GM23248 (cell line): ENCODE measurements at regions not wholly inside any gene's neighbourhood (a gene's known extent, or its start where the extent isn't known, plus 50 kb on each side); places are given as distances from the start of the nearest gene placed in this dataset.

Experiments
- DNase-seq: peaks from one replicate; pipeline ENCODE4 v3.0.0-alpha.2; 2015
- H2AFZ ChIP-seq: fragments of 200-600 bp; sonication (generic); 2 replicates; pipeline ENCODE4 v1.6.1; 2016; ENCODE audit warnings: antibody characterized with exemption
- H3F3A ChIP-seq: fragments of 200-600 bp; sonication (generic); 2 replicates; pipeline ENCODE4 v1.6.1; 2016; ENCODE audit warnings: mild to moderate bottlenecking, antibody characterized with exemption, mixed run types; ENCODE audit not compliant: insufficient read depth
- H3K27ac ChIP-seq: fragments of 200-600 bp; sonication (generic); 2 replicates; pipeline ENCODE4 v1.5.1; 2016; ENCODE audit warnings: mild to moderate bottlenecking
- H3K27me3 ChIP-seq: fragments of 200-600 bp; sonication (generic); replicated peaks from 2 replicates; pipeline ENCODE4 v1.6.1; 2016; ENCODE audit warnings: mild to moderate bottlenecking; ENCODE audit not compliant: insufficient read depth
- H3K36me3 ChIP-seq: fragments of 200-600 bp; sonication (generic); 2 replicates; pipeline ENCODE4 v1.6.1; 2016; ENCODE audit warnings: low read depth, mild to moderate bottlenecking
- H3K4me1 ChIP-seq: fragments of 200-600 bp; sonication (generic); 2 replicates; pipeline ENCODE4 v1.6.1; 2016; ENCODE audit warnings: mild to moderate bottlenecking; ENCODE audit not compliant: insufficient read depth
- H3K4me2 ChIP-seq: fragments of 200-600 bp; sonication (generic); one replicate; pipeline ENCODE4 v1.6.1; 2016; ENCODE audit warnings: mild to moderate bottlenecking; ENCODE audit not compliant: unreplicated experiment
- H3K4me3 ChIP-seq: fragments of 200-600 bp; sonication (generic); 2 replicates; pipeline ENCODE4 v1.5.1; 2016; ENCODE audit warnings: mild to moderate bottlenecking
- H3K79me2 ChIP-seq: fragments of 200-600 bp; sonication (generic); 2 replicates; pipeline ENCODE4 v1.6.1; 2016; ENCODE audit warnings: mild to moderate bottlenecking; ENCODE audit not compliant: insufficient read depth
- H3K9ac ChIP-seq: fragments of 200-600 bp; sonication (generic); 2 replicates; pipeline ENCODE4 v1.6.1; 2016; ENCODE audit warnings: mild to moderate bottlenecking
- H3K9me2 ChIP-seq: fragments of 200-600 bp; sonication (generic); 2 replicates; pipeline ENCODE4 v1.6.1; 2016; ENCODE audit warnings: mixed run types, mild to moderate bottlenecking, moderate library complexity; ENCODE audit not compliant: insufficient read depth
- H3K9me3 ChIP-seq: fragments of 200-600 bp; sonication (generic); one replicate; pipeline ENCODE4 v1.6.1; 2017; ENCODE audit warnings: low read depth
- H4K20me1 ChIP-seq: fragments of 200-600 bp; sonication (generic); 2 replicates; pipeline ENCODE4 v1.6.0; 2016; ENCODE audit not compliant: insufficient read depth
- EZH2 ChIP-seq: fragments of 200-600 bp; sonication (generic); IDR thresholded peaks from 2 replicates; pipeline ENCODE4 v1.6.1; 2018; ENCODE audit warnings: antibody characterized with exemption, mild to moderate bottlenecking; ENCODE audit not compliant: insufficient read depth, poor library complexity, severe bottlenecking
- EZH2phosphoT487 ChIP-seq: fragments of 200-600 bp; sonication (generic); IDR thresholded peaks from 2 replicates; pipeline ENCODE4 v1.6.1; 2018; ENCODE audit warnings: antibody characterized with exemption, moderate library complexity, mild to moderate bottlenecking, low read depth; ENCODE audit not compliant: insufficient read depth
- WGBS, 2 experiments: methylation state at CpG; one replicate each; pipeline ENCODE4 v1.1.6; 2015 to 2017; ENCODE audit warnings: low lambda C conversion rate in 2 of 2, low coverage in 1 of 2; ENCODE audit errors: missing lambda C conversion rate in 2 of 2; 5-methylcytosine and 5-hydroxymethylcytosine counted together
- in situ Hi-C: fragments of 300-500 bp; cut with MboI; formaldehyde crosslinking; loops from 2 replicates; pipeline ENCODE4 v1.15.0; 2020

GRCh38 chr1:38242506-38242905 lies 195.9 kb upstream of the POU3F1 start:
- Histone ChIP-seq H3K27ac (no peak overlapping the region), H3K4me1 (no peaks in the 10 kb centered on the region), H3K4me3 (no peak overlapping the region), H4K20me1 (no peaks in the 10 kb centered on the region), H3K27me3 (peaks cover 21% of the 10 kb centered on the region; the same call in 1 of the 2 replicates), H3K79me2 (no peaks in the 10 kb centered on the region), H3K9me3 (no peaks in the 10 kb centered on the region), H2AFZ (no peak overlapping the region), H3K9ac (no peak overlapping the region), H3K36me3 (no peaks in the 10 kb centered on the region), H3K9me2 (no peaks in the 10 kb centered on the region), H3F3A (no peaks in the 10 kb centered on the region), H3K4me2 (no peak overlapping the region)
- 54 to 66% methylated on average over 5 of the region's 5 CpGs for WGBS, 2 experiments
- in situ Hi-C loops = no loop called here
- DNase-seq = no peak
- no peak for TF ChIP-seq EZH2
- TF ChIP-seq EZH2phosphoT487 = no peak

- Histone ChIP-seq H3K4me1 (no peaks in the 10 kb centered on the region), H3K27me3 (peaks cover 22% of the 10 kb centered on the region; the same call in 1 of the 2 replicates), H3K4me2 (no peak overlapping the region), H3F3A (no peaks in the 10 kb centered on the region), H3K9me2 (no peaks in the 10 kb centered on the region), H3K4me3 (no peak overlapping the region), H3K79me2 (no peaks in the 10 kb centered on the region), H3K36me3 (no peaks in the 10 kb centered on the region), H2AFZ (no peak overlapping the region), H3K9ac (no peak overlapping the region), H3K27ac (no peak overlapping the region), H4K20me1 (no peaks in the 10 kb centered on the region), H3K9me3 (no peaks in the 10 kb centered on the region)
- 31 to 32% methylated on average over 6 of the region's 6 CpGs for WGBS, 2 experiments
- DNase-seq = no peak
- no peak for TF ChIP-seq EZH2phosphoT487
- TF ChIP-seq EZH2 = no peak
- in situ Hi-C loops = no loop called here
Observed at GRCh38 chr1:38241594-38242334, 195.2 kb upstream of the POU3F1 start.

- TF ChIP-seq EZH2phosphoT487 (no peak), EZH2 (no peak)
- Histone ChIP-seq H2AFZ (no peak overlapping the region), H3K4me2 (no peak overlapping the region), H3K9ac (no peak overlapping the region), H3K9me2 (no peaks in the 10 kb centered on the region), H3K9me3 (no peaks in the 10 kb centered on the region), H3F3A (no peaks in the 10 kb centered on the region), H3K27me3 (peaks cover 16% of the 10 kb centered on the region; the same call in 1 of the 2 replicates), H4K20me1 (no peaks in the 10 kb centered on the region), H3K27ac (no peak overlapping the region), H3K4me3 (no peak overlapping the region), H3K4me1 (no peaks in the 10 kb centered on the region), H3K79me2 (no peaks in the 10 kb centered on the region), H3K36me3 (no peaks in the 10 kb centered on the region)
- DNase-seq = no peak
- in situ Hi-C loops = no loop called here
- 39 to 45% methylated on average over 2 of the region's 2 CpGs for WGBS, 2 experiments
Observed at GRCh38 chr1:38240618-38241017, 194.0 kb upstream of the POU3F1 start.

GRCh38 chr1:38239258-38239835 lies 192.8 kb upstream of the POU3F1 start:
- H4K20me1 ChIP-seq = no peaks in the 10 kb centered on the region
- no peak overlapping the region for H3K4me3 ChIP-seq
- no peak for TF ChIP-seq EZH2
- TF ChIP-seq EZH2phosphoT487 = no peak
- in situ Hi-C loops = no loop called here
- H3K9me3 ChIP-seq = no peaks in the 10 kb centered on the region
- H2AFZ ChIP-seq = no peak overlapping the region
- no peaks in the 10 kb centered on the region for H3K36me3 ChIP-seq
- H3K79me2 ChIP-seq = no peaks in the 10 kb centered on the region
- DNase-seq = no peak
- WGBS, 2 experiments = 42 to 52% methylated on average over 8 of the region's 8 CpGs
- no peak overlapping the region for H3K27ac ChIP-seq
- H3K9ac ChIP-seq = no peak overlapping the region
- no peaks in the 10 kb centered on the region for H3K4me1 ChIP-seq
- peaks cover 16% of the 10 kb centered on the region; the same call in 1 of the 2 replicates for H3K27me3 ChIP-seq
- H3K9me2 ChIP-seq = no peaks in the 10 kb centered on the region
- no peaks in the 10 kb centered on the region for H3F3A ChIP-seq
- H3K4me2 ChIP-seq = no peak overlapping the region
